Fibroblast of lung (primary cell): ENCODE measurements at regions not wholly inside any gene's neighbourhood (a gene's known extent, or its start where the extent isn't known, plus 50 kb on each side); places are given as distances from the start of the nearest gene placed in this dataset.
A peak's percentile ranks its signal among the peaks of the same experiment; 100 is the strongest.
"Not testable (repeated sequence)": the region's sequence is repeated elsewhere in the genome, so short reads cannot be mapped to it uniquely, and the experiment has no call there.

ENCODE experiments used
- DNase-seq, 2 donors: peaks; one replicate each; pipeline versions ENCODE4 v3.0.0 to v3.0.0-alpha.2; 2010; ENCODE audit warnings: low read depth in 2 of 2
- H2AFZ ChIP-seq: 2 replicates; pipeline ENCODE4 v1.5.1; 2012; ENCODE audit warnings: low read length, control low read depth, inconsistent platforms
- H3K27ac ChIP-seq: 2 replicates; pipeline ENCODE4 v1.5.1; 2011; ENCODE audit warnings: low read length, control low read depth; ENCODE audit not compliant: insufficient read depth
- H3K27me3 ChIP-seq: 2 replicates; pipeline ENCODE4 v1.5.1; 2011; ENCODE audit warnings: mild to moderate bottlenecking, low read length; ENCODE audit not compliant: control insufficient read depth, insufficient read depth
- H3K36me3 ChIP-seq: 2 replicates; pipeline ENCODE4 v1.5.1; 2011; ENCODE audit warnings: low read length; ENCODE audit not compliant: control insufficient read depth, insufficient read depth
- H3K4me1 ChIP-seq: 2 replicates; pipeline ENCODE4 v1.5.1; 2011; ENCODE audit warnings: low read length; ENCODE audit not compliant: control insufficient read depth, insufficient read depth; ENCODE audit errors: extremely low read depth
- H3K4me2 ChIP-seq: 2 replicates; pipeline ENCODE4 v1.5.1; 2011; ENCODE audit warnings: low read length, control low read depth; ENCODE audit not compliant: insufficient read depth; ENCODE audit errors: extremely low read depth
- H3K4me3 ChIP-seq, 4 experiments: fragments of 200-600 bp in 1 of 4; sonication (generic) in 1 of 4; replicated peaks in 1 of 4; 2 replicates each; pipeline ENCODE4 v1.5.1; 2011 to 2016; ENCODE audit warnings: low read length in 4 of 4, low read depth in 3 of 4, mild to moderate bottlenecking in 3 of 4, control low read depth in 2 of 4, inconsistent platforms in 1 of 4, mixed read lengths in 1 of 4; ENCODE audit not compliant: insufficient read depth in 1 of 4; ENCODE audit errors: control extremely low read depth in 1 of 4
- H3K79me2 ChIP-seq: 2 replicates; pipeline ENCODE4 v1.5.1; 2012; ENCODE audit warnings: mild to moderate bottlenecking, low read length, inconsistent platforms; ENCODE audit not compliant: control insufficient read depth, insufficient read depth
- H3K9ac ChIP-seq: 2 replicates; pipeline ENCODE4 v1.5.1; 2011; ENCODE audit warnings: mild to moderate bottlenecking, low read length, control low read depth; ENCODE audit not compliant: insufficient read depth
- H3K9me3 ChIP-seq: 2 replicates; pipeline ENCODE4 v1.5.1; 2012; ENCODE audit warnings: low read depth, low read length; ENCODE audit not compliant: control insufficient read depth, insufficient read depth
- H4K20me1 ChIP-seq: 2 replicates; pipeline ENCODE4 v1.5.1; 2011; ENCODE audit warnings: low read length; ENCODE audit not compliant: control insufficient read depth, insufficient read depth; ENCODE audit errors: extremely low read depth
- EZH2 ChIP-seq: IDR thresholded peaks from 2 replicates; pipeline ENCODE4 v1.5.1; 2012; ENCODE audit warnings: low read length, control low read depth, mild to moderate bottlenecking; ENCODE audit errors: missing control alignments
- TF ChIP-seq, protein P1 (sequence below), 2 donors: IDR thresholded peaks in 1 of 2; conservative IDR thresholded peaks in 1 of 2; 1 replicate in 1 of 2; 2 replicates in 1 of 2; pipeline ENCODE4 v1.5.1; 2011 to 2012; ENCODE audit warnings: low read length in 2 of 2, control low read depth in 1 of 2, inconsistent platforms in 1 of 2, low read depth in 1 of 2, mild to moderate bottlenecking in 1 of 2

DNA sequence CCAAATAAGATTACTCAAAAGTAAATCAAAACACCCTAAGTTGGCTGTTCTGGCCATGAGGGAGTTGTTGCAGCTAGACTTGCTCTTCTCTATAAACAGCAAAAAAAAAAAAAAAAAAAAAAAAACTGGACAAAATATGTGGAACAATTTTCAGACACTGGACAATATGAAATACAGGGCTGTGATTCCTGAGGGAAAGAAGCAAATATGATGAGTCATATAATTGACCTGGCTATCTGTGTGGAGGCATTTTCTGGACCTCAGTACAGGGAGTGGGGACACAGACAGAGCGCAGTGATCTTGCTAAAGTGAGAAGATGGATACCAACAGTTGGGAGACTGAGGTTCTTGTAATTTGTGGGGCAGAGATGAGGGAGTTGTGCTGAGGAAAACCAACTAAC is 192.0 kb upstream of the HAND2 start:
- no peak overlapping the region for H3K27ac ChIP-seq
- H3K36me3 ChIP-seq = no peaks in the 10 kb centered on the region
- no peaks in the 10 kb centered on the region for H3K27me3 ChIP-seq
- H3K4me3 ChIP-seq = no peak overlapping the region
- no peak overlapping the region for H2AFZ ChIP-seq
- no peak overlapping the region for H3K9ac ChIP-seq
- H3K4me1 ChIP-seq = no peaks in the 10 kb centered on the region
- H3K9me3 ChIP-seq = no peaks in the 10 kb centered on the region
- H4K20me1 ChIP-seq = no peaks in the 10 kb centered on the region
- no peaks in the 10 kb centered on the region for H3K79me2 ChIP-seq
- TF ChIP-seq EZH2 = no peak
- TF ChIP-seq, protein P1, sequence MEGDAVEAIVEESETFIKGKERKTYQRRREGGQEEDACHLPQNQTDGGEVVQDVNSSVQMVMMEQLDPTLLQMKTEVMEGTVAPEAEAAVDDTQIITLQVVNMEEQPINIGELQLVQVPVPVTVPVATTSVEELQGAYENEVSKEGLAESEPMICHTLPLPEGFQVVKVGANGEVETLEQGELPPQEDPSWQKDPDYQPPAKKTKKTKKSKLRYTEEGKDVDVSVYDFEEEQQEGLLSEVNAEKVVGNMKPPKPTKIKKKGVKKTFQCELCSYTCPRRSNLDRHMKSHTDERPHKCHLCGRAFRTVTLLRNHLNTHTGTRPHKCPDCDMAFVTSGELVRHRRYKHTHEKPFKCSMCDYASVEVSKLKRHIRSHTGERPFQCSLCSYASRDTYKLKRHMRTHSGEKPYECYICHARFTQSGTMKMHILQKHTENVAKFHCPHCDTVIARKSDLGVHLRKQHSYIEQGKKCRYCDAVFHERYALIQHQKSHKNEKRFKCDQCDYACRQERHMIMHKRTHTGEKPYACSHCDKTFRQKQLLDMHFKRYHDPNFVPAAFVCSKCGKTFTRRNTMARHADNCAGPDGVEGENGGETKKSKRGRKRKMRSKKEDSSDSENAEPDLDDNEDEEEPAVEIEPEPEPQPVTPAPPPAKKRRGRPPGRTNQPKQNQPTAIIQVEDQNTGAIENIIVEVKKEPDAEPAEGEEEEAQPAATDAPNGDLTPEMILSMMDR (conservative IDR thresholded peaks at IDR 0.05 in 1 of 2, IDR thresholded peaks at IDR 0.05 in 1 of 2; ENCODE audit: low read depth in 1 of 2, low read length in 2 of 2) = no peak
- H3K4me2 ChIP-seq = no peak overlapping the region
- DNase-seq = no peak

DNA sequence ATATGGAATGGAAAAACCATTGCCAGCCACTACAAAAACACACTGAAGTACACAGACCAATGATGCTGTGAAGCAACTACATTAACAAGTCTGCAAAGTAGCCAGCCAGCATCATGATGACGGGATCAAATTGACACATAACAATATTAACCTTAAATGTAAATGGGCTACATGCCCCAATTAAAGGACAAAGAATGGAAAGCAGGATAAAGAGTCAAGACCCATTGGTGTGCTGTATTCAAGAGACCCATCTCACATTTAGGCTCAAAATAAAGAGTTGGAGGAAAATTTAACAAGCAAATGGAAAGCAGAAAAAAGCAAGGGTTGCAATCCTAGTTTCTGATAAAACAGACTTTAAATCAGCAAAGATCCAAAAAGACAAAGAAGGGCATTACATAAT is 188.5 kb upstream of the HAND2 start:
- not testable (repeated sequence) for H3K4me3 ChIP-seq, H3K9me3 ChIP-seq, H3K27me3 ChIP-seq, H3K27ac ChIP-seq, H3K36me3 ChIP-seq, H3K79me2 ChIP-seq, H3K9ac ChIP-seq, H3K4me1 ChIP-seq, H2AFZ ChIP-seq, H3K4me2 ChIP-seq, H4K20me1 ChIP-seq, DNase-seq

DNA sequence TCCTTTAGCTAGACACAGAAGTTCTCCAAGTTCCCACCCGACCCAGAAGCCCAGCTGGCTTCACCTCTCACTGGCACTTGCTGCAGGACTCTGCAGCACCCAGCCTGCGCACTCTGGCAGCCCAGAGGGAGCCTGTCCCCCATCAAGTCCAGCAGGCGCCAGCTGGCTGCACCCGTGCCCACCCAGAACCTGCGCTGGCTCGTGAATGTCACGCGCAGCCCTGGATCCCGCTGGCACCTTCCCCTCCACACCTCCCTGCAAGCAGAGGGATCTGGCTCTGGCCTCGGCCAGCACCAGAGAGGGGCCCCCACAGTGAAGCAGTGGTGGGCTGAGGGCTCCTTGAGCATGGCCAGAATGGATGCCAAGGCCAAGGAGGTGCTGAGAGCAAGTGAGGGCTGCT is 187.6 kb upstream of the HAND2 start:
- H3K9ac ChIP-seq = no peak overlapping the region
- TF ChIP-seq EZH2 = no peak
- TF ChIP-seq, protein P1 (conservative IDR thresholded peaks at IDR 0.05 in 1 of 2, IDR thresholded peaks at IDR 0.05 in 1 of 2; ENCODE audit: low read depth in 1 of 2, low read length in 2 of 2) = no peak
- DNase-seq = no peak
- no peak overlapping the region for H3K4me2 ChIP-seq
- H3K79me2 ChIP-seq = no peaks in the 10 kb centered on the region
- no peaks in the 10 kb centered on the region for H3K9me3 ChIP-seq
- no peak overlapping the region for H2AFZ ChIP-seq
- no peaks in the 10 kb centered on the region for H3K27me3 ChIP-seq
- H3K27ac ChIP-seq = no peak overlapping the region
- no peaks in the 10 kb centered on the region for H3K36me3 ChIP-seq
- no peaks in the 10 kb centered on the region for H3K4me1 ChIP-seq
- H3K4me3 ChIP-seq = no peak overlapping the region
- H4K20me1 ChIP-seq = no peaks in the 10 kb centered on the region

DNA sequence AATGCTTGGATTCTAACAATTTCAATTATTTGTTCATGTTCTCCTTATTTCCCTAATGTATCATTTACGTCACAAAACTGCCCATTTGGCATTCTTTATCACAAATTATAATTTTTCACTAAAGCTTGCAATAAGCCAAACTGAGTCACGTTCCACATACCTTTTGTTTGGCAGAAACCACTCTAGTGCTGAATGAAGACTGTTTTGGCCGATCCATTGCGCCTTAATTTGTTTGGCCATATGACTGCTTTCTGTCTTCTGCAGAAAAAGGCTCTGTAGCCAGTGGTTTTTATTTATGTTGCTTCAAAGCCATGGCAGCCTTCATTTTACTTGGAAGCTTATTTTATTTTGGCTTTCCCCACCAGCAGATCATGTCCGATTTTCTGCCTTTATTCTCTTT is 184.4 kb upstream of the HAND2 start:
- no peak for TF ChIP-seq EZH2
- TF ChIP-seq, protein P1 (conservative IDR thresholded peaks at IDR 0.05 in 1 of 2, IDR thresholded peaks at IDR 0.05 in 1 of 2; ENCODE audit: low read depth in 1 of 2, low read length in 2 of 2) = no peak
- DNase-seq = peak in 1 of 2 donors; percentile 11
- Histone ChIP-seq H3K4me1 (no peaks in the 10 kb centered on the region), H3K4me3 (no peak overlapping the region), H3K9ac (no peak overlapping the region), H3K27me3 (no peaks in the 10 kb centered on the region), H3K4me2 (no peak overlapping the region), H3K27ac (no peak overlapping the region), H3K9me3 (no peaks in the 10 kb centered on the region), H3K36me3 (no peaks in the 10 kb centered on the region), H4K20me1 (no peaks in the 10 kb centered on the region), H3K79me2 (no peaks in the 10 kb centered on the region), H2AFZ (no peak overlapping the region)
